ENCODE measurements at regions not wholly inside any gene's neighbourhood (a gene's known extent, or its start where the extent isn't known, plus 50 kb on each side); places are given as distances from the start of the nearest gene placed in this dataset.

DNA sequence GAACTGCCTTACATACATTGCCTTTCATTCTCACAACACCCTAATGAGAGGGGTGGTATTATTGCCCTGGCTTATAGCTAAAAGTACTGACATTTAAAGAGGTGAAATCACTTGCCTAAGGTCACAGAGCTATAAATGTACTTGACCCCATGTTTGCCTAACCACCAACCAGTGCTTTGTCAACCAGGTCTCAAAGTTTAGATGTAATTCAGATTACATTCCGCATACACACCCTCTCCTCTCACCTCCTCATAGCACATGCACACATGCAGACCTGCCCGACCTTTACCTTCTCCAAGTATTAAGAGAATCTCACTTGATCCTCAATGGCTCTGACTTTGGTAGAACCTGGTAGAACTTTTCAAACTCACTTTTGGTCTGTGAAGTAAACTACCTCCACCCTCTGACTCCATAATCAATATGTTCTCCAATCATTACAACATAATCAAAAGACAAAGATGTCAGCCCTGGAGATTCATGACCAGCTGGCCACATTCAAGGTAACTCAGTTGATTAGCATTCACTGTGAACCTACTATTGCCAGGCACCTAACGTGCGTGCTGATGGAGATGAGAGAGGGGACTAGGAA, 63.2 kb upstream of the HES1 start:
- Histone ChIP-seq H3K79me2 (no peaks in the 10 kb centered on the region), H2AFZ (no peak overlapping the region), H3K27ac (no peak overlapping the region), H3K9ac (no peak overlapping the region), H3K4me1 (peaks cover 11% of the 10 kb centered on the region), H3K9me3 (ENCODE audit: control insufficient read depth, low read length) (no peaks in the 10 kb centered on the region), H3K27me3 (ENCODE audit: control insufficient read depth, insufficient read depth, low read length) (no peaks in the 10 kb centered on the region), H3K4me2 (ENCODE audit: low read length) (no peak overlapping the region), H3K4me3 (ENCODE audit: low read depth, low read length) (no peak overlapping the region), H3K36me3 (ENCODE audit: control insufficient read depth, insufficient read depth, low read length) (no peaks in the 10 kb centered on the region)
- TF ChIP-seq, protein P1, sequence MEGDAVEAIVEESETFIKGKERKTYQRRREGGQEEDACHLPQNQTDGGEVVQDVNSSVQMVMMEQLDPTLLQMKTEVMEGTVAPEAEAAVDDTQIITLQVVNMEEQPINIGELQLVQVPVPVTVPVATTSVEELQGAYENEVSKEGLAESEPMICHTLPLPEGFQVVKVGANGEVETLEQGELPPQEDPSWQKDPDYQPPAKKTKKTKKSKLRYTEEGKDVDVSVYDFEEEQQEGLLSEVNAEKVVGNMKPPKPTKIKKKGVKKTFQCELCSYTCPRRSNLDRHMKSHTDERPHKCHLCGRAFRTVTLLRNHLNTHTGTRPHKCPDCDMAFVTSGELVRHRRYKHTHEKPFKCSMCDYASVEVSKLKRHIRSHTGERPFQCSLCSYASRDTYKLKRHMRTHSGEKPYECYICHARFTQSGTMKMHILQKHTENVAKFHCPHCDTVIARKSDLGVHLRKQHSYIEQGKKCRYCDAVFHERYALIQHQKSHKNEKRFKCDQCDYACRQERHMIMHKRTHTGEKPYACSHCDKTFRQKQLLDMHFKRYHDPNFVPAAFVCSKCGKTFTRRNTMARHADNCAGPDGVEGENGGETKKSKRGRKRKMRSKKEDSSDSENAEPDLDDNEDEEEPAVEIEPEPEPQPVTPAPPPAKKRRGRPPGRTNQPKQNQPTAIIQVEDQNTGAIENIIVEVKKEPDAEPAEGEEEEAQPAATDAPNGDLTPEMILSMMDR (IDR thresholded peaks at IDR 0.05) = no peak

DNA sequence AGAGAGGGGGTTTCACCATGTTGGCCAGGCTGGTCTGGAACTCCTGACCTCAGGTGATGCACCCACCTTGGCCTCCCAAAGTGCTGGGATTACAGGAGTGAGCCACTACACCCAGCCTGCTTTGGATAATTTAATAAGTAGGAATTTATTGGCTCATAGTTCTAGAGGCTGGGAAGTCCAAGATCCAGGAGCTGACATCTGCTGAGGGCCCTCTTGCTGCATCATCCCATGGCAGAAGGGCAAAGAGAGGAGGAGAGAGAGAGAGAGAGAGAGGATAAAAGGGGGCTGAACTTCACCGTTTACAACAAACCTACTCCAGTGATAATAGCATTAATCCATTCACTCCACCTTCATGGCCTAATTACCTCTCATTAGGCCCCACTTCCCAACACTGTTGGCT, 62.0 kb upstream of the HES1 start:
- Histone ChIP-seq H3K27me3 (ENCODE audit: control insufficient read depth, insufficient read depth, low read length) (no peaks in the 10 kb centered on the region), H3K79me2 (no peaks in the 10 kb centered on the region), H3K4me2 (ENCODE audit: low read length) (no peak overlapping the region), H3K36me3 (ENCODE audit: control insufficient read depth, insufficient read depth, low read length) (no peaks in the 10 kb centered on the region), H3K4me3 (ENCODE audit: low read depth, low read length) (no peak overlapping the region), H3K9ac (no peak overlapping the region), H2AFZ (no peak overlapping the region), H3K27ac (no peak overlapping the region), H3K4me1 (peaks cover 11% of the 10 kb centered on the region), H3K9me3 (ENCODE audit: control insufficient read depth, low read length) (no peaks in the 10 kb centered on the region)
- TF ChIP-seq, protein P1 (IDR thresholded peaks at IDR 0.05) = no peak

DNA sequence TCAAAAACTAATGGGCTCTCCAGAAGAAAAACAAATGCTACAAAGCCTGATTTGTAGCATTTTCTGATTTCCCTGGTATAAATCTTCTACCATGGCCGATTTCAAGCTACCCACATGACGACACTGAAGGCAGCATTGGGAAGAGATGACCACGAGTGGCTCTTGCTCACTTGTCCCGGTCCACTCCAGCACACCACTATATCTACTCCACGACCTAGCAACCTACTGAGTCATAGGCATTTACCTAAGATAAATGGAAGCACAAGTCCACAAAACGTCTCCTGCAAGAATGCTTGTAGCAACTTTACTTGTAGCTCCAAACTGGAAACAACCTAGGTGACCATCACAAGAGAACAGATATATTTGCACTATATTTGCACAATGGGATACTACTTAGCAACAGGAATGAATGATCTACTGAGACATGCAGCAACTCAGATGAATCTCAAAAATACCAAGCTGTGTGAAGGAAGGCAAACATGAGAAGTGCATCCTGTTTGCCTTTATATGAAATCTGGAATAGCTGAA, 60.8 kb upstream of the HES1 start:
- Histone ChIP-seq H3K9me3 (ENCODE audit: control insufficient read depth, low read length) (no peaks in the 10 kb centered on the region), H3K4me2 (ENCODE audit: low read length) (no peak overlapping the region), H3K36me3 (ENCODE audit: control insufficient read depth, insufficient read depth, low read length) (no peaks in the 10 kb centered on the region), H2AFZ (no peak overlapping the region), H3K9ac (no peak overlapping the region), H3K4me3 (ENCODE audit: low read depth, low read length) (no peak overlapping the region), H3K27me3 (ENCODE audit: control insufficient read depth, insufficient read depth, low read length) (no peaks in the 10 kb centered on the region), H3K27ac (no peak overlapping the region), H3K79me2 (no peaks in the 10 kb centered on the region), H3K4me1 (peaks cover 8% of the 10 kb centered on the region)
- TF ChIP-seq, protein P1 (IDR thresholded peaks at IDR 0.05) = no peak

DNA sequence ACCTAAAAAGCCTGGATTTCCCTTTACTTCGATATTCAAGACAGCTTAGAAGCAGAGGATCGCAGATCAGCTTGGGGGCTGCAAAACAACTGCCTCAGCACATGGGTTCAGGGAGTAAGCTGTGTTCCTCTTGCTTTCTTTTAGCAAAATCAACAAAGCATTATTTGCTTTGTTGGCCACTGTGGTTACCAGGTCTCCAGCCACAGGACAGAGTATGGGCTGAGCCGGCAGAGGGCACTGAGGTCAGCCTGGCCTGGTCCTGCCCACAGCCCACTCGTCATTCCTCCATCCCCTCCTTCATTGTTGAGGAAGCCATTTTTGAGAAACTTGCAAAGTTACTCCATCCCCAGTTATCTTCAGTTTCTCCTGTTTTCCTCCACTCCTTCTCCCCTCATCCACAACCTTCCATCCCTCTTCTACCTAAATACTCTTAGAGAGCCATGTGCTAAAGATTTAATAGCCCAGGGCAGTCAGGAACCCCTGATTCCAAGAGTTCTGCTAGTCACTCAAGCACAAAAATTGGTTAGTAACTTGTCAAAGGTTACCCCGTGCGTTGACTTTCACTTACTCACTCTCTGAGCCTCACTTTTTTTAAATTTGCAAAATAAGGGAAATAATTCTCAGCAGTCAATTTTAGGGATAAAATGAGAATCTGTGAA, 60.0 kb upstream of the HES1 start:
- peaks cover 3% of the 10 kb centered on the region for H3K4me1 ChIP-seq
- H3K27me3 ChIP-seq (ENCODE audit: control insufficient read depth, insufficient read depth, low read length) = no peaks in the 10 kb centered on the region
- no peak overlapping the region for H3K27ac ChIP-seq
- no peaks in the 10 kb centered on the region for H3K36me3 ChIP-seq (ENCODE audit: control insufficient read depth, insufficient read depth, low read length)
- H3K4me2 ChIP-seq (ENCODE audit: low read length) = no peak overlapping the region
- H3K9me3 ChIP-seq (ENCODE audit: control insufficient read depth, low read length) = no peaks in the 10 kb centered on the region
- no peak overlapping the region for H2AFZ ChIP-seq
- no peaks in the 10 kb centered on the region for H3K79me2 ChIP-seq
- H3K4me3 ChIP-seq (ENCODE audit: low read depth, low read length) = no peak overlapping the region
- TF ChIP-seq, protein P1 (IDR thresholded peaks at IDR 0.05) = no peak
- H3K9ac ChIP-seq = no peak overlapping the region

DNA sequence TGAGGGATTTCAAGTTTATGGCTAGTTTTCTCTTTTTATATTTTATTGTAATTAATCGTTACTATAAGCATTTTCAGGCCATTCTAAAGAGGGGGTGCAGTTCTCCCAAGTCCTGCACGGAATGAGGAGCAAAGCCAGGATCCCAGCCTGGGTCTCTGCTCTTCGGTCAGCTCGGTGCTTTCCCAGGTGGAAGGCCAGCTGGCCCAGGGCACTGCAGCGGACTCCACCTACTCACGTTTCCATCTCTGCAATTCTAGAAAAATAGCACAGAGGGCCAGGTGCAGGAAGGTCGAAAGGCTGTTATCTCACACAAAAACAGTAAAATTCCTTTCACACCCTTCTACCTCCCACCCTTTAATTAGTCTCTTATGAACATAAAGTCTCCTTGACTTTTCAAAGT, 59.5 kb upstream of the HES1 start:
- H2AFZ ChIP-seq = no peak overlapping the region

More for the DNA sequence above, 59.5 kb upstream of the HES1 start:
- Histone ChIP-seq H3K9me3 (ENCODE audit: control insufficient read depth, low read length) (no peaks in the 10 kb centered on the region), H3K9ac (no peak overlapping the region), H3K4me2 (ENCODE audit: low read length) (no peak overlapping the region), H3K79me2 (no peaks in the 10 kb centered on the region), H3K4me1 (peaks cover 2% of the 10 kb centered on the region), H3K36me3 (ENCODE audit: control insufficient read depth, insufficient read depth, low read length) (no peaks in the 10 kb centered on the region), H3K27ac (no peak overlapping the region), H3K27me3 (ENCODE audit: control insufficient read depth, insufficient read depth, low read length) (no peaks in the 10 kb centered on the region), H3K4me3 (ENCODE audit: low read depth, low read length) (no peak overlapping the region)
- TF ChIP-seq, protein P1 (IDR thresholded peaks at IDR 0.05) = no peak
